Endodermal cell (in vitro differentiated cells): ENCODE measurements at regions not wholly inside any gene's neighbourhood (a gene's known extent, or its start where the extent isn't known, plus 50 kb on each side); places are given as distances from the start of the nearest gene placed in this dataset.
"Not testable (repeated sequence)": the region's sequence is repeated elsewhere in the genome, so short reads cannot be mapped to it uniquely, and the experiment has no call there.

Experiments
- DNase-seq: peaks from one replicate; pipeline ENCODE4 v3.0.0-alpha.2; 2017
- H3K27ac ChIP-seq: 2 replicates; pipeline ENCODE4 v1.5.1; 2013; ENCODE audit warnings: mild to moderate bottlenecking, low read depth, low read length, moderate library complexity
- H3K27me3 ChIP-seq: 2 replicates; pipeline ENCODE4 v1.6.1; 2013; ENCODE audit warnings: mild to moderate bottlenecking, low read length, moderate library complexity; ENCODE audit not compliant: insufficient read depth, control insufficient read depth, poor library complexity, severe bottlenecking
- H3K36me3 ChIP-seq: 2 replicates; pipeline ENCODE4 v1.7.0; 2013; ENCODE audit warnings: mild to moderate bottlenecking, low read length, moderate library complexity; ENCODE audit not compliant: control insufficient read depth, insufficient read depth
- H3K4me1 ChIP-seq: one replicate; pipeline ENCODE4 v1.7.0; 2013; ENCODE audit warnings: low read length; ENCODE audit not compliant: control insufficient read depth, insufficient read depth
- H3K4me3 ChIP-seq: 2 replicates; pipeline ENCODE4 v1.5.1; 2013; ENCODE audit warnings: mild to moderate bottlenecking, low read length, moderate library complexity
- H3K9ac ChIP-seq: 2 replicates; pipeline ENCODE4 v1.6.1; 2013; ENCODE audit warnings: mild to moderate bottlenecking, low read length, moderate library complexity; ENCODE audit not compliant: poor library complexity, severe bottlenecking; ENCODE audit errors: extremely low read depth
- H3K9me3 ChIP-seq: 2 replicates; pipeline ENCODE4 v1.6.1; 2013; ENCODE audit warnings: mild to moderate bottlenecking, low read length, moderate library complexity; ENCODE audit not compliant: control insufficient read depth
- H3K27ac Mint-ChIP-seq: 2 replicates; pipeline ENCODE4 v1.8.0; 2020; ENCODE audit warnings: mixed read lengths
- H3K27me3 Mint-ChIP-seq: 2 replicates; pipeline ENCODE4 v1.8.0; 2021; ENCODE audit warnings: mild to moderate bottlenecking, mixed read lengths; ENCODE audit not compliant: insufficient read depth
- H3K36me3 Mint-ChIP-seq: 2 replicates; pipeline ENCODE4 v1.8.0; 2020; ENCODE audit warnings: low read depth, mixed read lengths
- H3K4me1 Mint-ChIP-seq: 2 replicates; pipeline ENCODE4 v1.8.0; 2020; ENCODE audit warnings: mixed read lengths
- H3K4me3 Mint-ChIP-seq: 2 replicates; pipeline ENCODE4 v1.8.0; 2020; ENCODE audit warnings: mild to moderate bottlenecking, moderate library complexity, mixed read lengths
- H3K9me3 Mint-ChIP-seq: 2 replicates; pipeline ENCODE4 v1.8.0; 2020; ENCODE audit warnings: mild to moderate bottlenecking, mixed read lengths
- WGBS, 2 experiments: methylation state at CpG; one replicate each; pipeline versions ENCODE4 v1.1.5 to v1.1.7; 2013; ENCODE audit warnings: missing lambda C conversion rate in 2 of 2, mixed read lengths in 1 of 2; ENCODE audit not compliant: insufficient coverage in 1 of 2, insufficient read length in 1 of 2; 5-methylcytosine and 5-hydroxymethylcytosine counted together

DNA sequence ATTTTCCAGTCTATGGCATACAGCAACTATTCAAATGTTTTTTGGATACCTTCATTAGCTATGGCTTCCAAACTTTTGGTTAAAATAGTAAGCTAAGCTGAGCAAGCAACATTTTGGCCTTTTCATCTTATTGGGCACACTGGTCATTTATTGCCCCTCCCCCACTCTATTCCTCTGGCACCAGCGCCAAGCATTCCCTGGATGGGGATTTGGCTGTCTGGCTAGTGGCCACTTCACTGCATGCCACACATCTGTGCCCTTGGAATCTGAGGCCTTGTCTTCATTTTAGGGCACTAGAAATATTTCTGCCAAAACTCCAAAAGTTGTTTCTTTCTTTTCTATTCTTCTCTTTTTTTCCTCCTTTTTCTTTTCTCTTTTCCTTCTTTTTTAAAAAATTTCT, 305.8 kb upstream of the POTED start:
- H3K4me1 Mint-ChIP-seq, H3K4me1 ChIP-seq, H3K4me3 Mint-ChIP-seq, H3K4me3 ChIP-seq, H3K36me3 ChIP-seq, H3K27me3 ChIP-seq, DNase-seq, H3K9ac ChIP-seq, H3K36me3 Mint-ChIP-seq, H3K27ac ChIP-seq, H3K27me3 Mint-ChIP-seq, H3K27ac Mint-ChIP-seq: not testable (repeated sequence)
- peaks cover 34% of the 10 kb centered on the region for H3K9me3 ChIP-seq
- peaks cover 67% of the 10 kb centered on the region for H3K9me3 Mint-ChIP-seq
- no CpG with 5 or more reads among the region's 1 CpG for WGBS, 2 experiments

DNA sequence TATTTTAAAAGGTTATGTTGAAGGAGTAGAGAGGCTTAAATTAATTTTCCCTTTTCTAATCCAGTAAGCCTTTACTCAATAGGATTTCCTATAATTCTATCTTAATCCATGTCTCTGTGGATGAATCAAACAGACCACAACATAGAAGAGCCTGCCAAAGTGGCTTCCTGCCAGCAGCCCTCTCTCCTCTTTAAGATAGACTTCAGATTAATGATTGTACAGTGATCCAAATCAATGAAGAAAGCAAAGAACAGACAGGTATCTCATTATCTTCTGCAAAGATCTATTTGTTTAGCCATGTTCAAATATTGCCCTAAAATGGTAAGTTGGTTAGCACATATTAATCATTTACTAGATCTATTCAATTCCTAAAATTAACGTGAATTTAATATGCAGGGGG, 304.7 kb upstream of the POTED start:
- not testable (repeated sequence) for H3K9ac ChIP-seq, H3K36me3 Mint-ChIP-seq, H3K27ac Mint-ChIP-seq, H3K27me3 ChIP-seq, H3K4me1 ChIP-seq, H3K36me3 ChIP-seq, H3K27ac ChIP-seq, H3K4me1 Mint-ChIP-seq, H3K4me3 Mint-ChIP-seq, H3K4me3 ChIP-seq, DNase-seq, H3K27me3 Mint-ChIP-seq
- H3K9me3 ChIP-seq: peaks cover 27% of the 10 kb centered on the region
- peaks cover 67% of the 10 kb centered on the region for H3K9me3 Mint-ChIP-seq
- no CpG with 5 or more reads among the region's 1 CpG for WGBS, 2 experiments

DNA sequence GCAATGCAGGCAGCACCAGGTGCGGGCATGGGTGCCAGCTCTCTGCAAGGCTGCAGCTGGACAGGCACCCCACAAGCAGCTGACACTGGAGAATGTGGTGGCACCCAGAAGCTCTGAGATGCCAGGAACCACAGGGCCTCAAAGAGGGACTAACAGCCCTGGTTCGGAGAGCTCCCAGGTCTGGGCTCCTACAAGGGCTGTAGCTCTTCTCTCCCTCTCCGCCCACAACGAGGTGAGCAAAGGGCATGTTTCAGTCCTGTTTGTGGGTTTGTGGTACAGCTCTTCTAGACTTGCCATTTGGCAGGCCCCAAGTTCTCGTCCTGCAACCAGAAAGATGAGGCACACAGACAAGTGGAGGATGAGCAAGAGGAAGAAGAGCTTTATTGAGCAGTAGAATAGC, 299.5 kb upstream of the POTED start:
- H3K9me3 ChIP-seq: peaks cover 12% of the 10 kb centered on the region
- H3K27ac ChIP-seq, H3K36me3 Mint-ChIP-seq, DNase-seq, H3K4me1 Mint-ChIP-seq, H3K27ac Mint-ChIP-seq, H3K4me3 Mint-ChIP-seq, H3K4me3 ChIP-seq, H3K4me1 ChIP-seq, H3K36me3 ChIP-seq, H3K9ac ChIP-seq, H3K27me3 Mint-ChIP-seq, H3K27me3 ChIP-seq: not testable (repeated sequence)
- WGBS, 2 experiments: 76% methylated on average over 5 of the region's 5 CpGs; no CpG with 5 or more reads in 1 of the 2 experiments
- H3K9me3 Mint-ChIP-seq: peaks cover 50% of the 10 kb centered on the region

DNA sequence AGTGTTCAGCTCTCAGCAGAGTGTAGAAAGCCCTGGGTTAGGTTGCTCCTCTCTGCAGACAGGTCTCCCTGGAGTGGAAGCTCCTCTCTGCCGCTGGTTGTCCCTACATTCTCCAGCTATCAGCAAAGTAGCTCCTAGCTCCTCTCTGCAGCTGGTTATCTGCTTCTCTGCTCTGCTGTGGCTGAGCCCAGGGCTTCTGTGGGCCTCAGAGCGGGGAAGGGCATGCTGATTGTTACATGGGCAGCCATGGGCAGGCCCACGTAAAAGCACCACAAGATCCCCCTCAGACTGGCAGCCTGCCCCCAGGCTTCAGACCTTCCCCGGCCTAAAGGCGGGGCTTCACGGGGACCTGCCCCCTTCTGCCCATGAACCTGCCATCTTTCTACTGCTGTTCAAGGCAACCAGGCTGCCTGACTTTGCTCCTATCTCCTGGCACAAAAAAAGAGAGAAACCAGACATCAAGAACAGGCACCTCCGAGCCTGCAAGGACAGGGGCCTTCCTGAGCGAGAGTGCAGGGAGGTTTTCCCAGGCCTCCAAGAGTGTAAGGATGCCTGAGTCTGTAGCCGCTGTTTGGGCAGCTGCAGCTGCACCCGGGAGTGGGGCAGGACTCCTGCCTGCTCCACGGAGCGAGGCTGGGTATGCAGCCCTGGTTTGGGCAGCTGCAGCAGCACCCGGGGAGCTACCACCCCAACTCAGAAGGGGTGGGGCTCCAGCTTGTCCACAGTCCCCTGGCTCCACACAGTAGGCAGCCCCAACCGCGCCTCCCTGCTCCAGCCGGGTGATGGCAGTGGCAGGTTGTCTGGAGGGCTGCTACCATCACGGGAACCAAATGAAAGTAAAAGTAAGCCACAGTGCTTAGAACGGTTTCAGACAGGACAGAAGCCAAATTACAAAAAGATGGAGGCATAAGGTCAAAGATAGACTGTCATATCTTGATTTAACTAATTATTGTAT, 298.7 kb upstream of the POTED start:
- H3K9me3 Mint-ChIP-seq: peaks cover 55% of the 10 kb centered on the region
- peaks cover 12% of the 10 kb centered on the region for H3K9me3 ChIP-seq
- H3K36me3 ChIP-seq, H3K27ac ChIP-seq, H3K27me3 ChIP-seq, H3K4me1 ChIP-seq, H3K4me3 Mint-ChIP-seq, H3K4me3 ChIP-seq, H3K27ac Mint-ChIP-seq, H3K36me3 Mint-ChIP-seq, H3K27me3 Mint-ChIP-seq, DNase-seq, H3K4me1 Mint-ChIP-seq, H3K9ac ChIP-seq: not testable (repeated sequence)
- WGBS, 2 experiments: 82% methylated on average over 6 of the region's 18 CpGs; no CpG with 5 or more reads in 1 of the 2 experiments

DNA sequence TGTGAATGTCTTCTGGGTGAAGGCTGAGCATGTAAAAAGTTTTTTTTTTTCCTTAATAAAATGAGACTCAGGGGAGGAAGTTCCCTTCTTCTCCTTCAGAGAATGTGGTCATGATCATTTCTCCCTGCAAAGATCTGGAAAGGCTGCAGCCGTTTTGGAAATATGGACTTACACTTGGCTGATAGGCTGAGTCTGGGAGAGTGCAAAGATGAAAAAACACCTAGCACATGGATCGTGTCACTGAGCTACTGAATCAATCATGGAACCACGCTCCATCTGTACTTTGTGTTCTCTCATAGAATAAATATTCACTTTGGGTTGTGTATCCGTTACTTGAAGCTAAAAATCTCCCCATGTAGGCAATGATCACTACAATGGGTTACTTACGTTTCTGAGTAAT, 290.9 kb upstream of the POTED start:
- H3K4me3 ChIP-seq, H3K36me3 ChIP-seq, H3K27ac ChIP-seq, H3K27me3 Mint-ChIP-seq, H3K4me1 Mint-ChIP-seq, H3K27ac Mint-ChIP-seq, DNase-seq, H3K36me3 Mint-ChIP-seq, H3K9me3 ChIP-seq, H3K4me1 ChIP-seq, H3K27me3 ChIP-seq, H3K4me3 Mint-ChIP-seq, H3K9ac ChIP-seq: not testable (repeated sequence)
- H3K9me3 Mint-ChIP-seq: peaks cover 65% of the 10 kb centered on the region
- 30% methylated on average over 2 of the region's 5 CpGs; no CpG with 5 or more reads in 1 of the 2 experiments for WGBS, 2 experiments

DNA sequence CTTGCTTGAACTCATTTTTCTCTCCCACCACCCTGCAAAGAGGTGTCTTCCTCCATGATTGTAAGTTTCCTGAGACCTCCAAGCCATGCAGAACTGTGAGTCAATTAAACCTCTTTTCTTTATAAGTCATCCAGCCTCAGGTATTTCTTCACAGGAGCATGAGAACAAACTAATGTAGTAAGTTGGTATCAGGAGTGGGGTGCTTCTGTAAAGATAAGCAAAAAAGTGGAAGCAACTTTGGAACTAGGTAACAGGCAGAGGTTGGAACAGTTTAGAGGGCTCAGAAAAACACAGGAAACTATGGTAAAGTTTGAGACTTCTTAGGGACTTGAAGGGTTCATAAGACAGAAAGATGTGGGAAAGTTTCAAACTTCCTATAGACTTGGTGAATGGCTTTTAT, 287.7 kb upstream of the POTED start:
- peaks cover 61% of the 10 kb centered on the region for H3K9me3 Mint-ChIP-seq
- not testable (repeated sequence) for H3K4me1 Mint-ChIP-seq, H3K36me3 Mint-ChIP-seq, H3K4me3 ChIP-seq, H3K27me3 ChIP-seq, H3K4me1 ChIP-seq, DNase-seq, H3K9ac ChIP-seq, H3K27me3 Mint-ChIP-seq, H3K27ac Mint-ChIP-seq, H3K36me3 ChIP-seq, H3K4me3 Mint-ChIP-seq, H3K27ac ChIP-seq
- H3K9me3 ChIP-seq: peaks cover 13% of the 10 kb centered on the region

DNA sequence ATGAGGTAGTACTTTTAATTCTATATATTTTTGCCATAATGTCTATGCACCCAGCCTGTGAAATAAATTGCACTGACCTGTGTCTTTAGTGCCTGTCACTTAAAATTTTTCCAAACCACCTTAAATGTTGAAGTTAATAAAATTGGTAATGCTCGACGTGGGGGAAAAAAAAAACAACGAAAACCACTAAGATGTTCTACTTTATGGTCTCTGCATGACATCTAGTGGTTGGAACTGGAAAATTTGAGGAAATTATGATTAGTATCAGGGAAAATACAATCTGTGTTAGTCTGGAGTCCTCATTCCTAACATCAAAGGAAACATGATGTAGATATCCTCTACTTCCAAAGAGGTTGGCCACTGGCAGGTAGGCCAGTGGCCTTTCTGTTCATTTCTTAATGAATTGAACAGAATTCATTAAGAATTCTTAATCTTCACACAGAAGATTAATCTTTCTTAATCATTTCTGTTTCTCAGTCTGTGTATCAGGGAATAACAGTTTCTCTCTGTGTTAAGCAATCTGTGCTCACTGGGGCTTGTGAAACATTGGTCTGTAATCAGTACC, 268.8 kb upstream of the POTED start:
- not testable (repeated sequence) for H3K9ac ChIP-seq, H3K27ac Mint-ChIP-seq, H3K36me3 ChIP-seq, H3K4me3 Mint-ChIP-seq, H3K27me3 ChIP-seq, DNase-seq, H3K27me3 Mint-ChIP-seq, H3K4me3 ChIP-seq, H3K4me1 Mint-ChIP-seq, H3K27ac ChIP-seq, H3K4me1 ChIP-seq, H3K36me3 Mint-ChIP-seq, H3K9me3 ChIP-seq
- no CpG with 5 or more reads among the region's 3 CpGs for WGBS, 2 experiments
- H3K9me3 Mint-ChIP-seq: peaks cover 29% of the 10 kb centered on the region
